ENCODE measurements at regions not wholly inside any gene's neighbourhood (a gene's known extent, or its start where the extent isn't known, plus 50 kb on each side); places are given as distances from the start of the nearest gene placed in this dataset.

DNA sequence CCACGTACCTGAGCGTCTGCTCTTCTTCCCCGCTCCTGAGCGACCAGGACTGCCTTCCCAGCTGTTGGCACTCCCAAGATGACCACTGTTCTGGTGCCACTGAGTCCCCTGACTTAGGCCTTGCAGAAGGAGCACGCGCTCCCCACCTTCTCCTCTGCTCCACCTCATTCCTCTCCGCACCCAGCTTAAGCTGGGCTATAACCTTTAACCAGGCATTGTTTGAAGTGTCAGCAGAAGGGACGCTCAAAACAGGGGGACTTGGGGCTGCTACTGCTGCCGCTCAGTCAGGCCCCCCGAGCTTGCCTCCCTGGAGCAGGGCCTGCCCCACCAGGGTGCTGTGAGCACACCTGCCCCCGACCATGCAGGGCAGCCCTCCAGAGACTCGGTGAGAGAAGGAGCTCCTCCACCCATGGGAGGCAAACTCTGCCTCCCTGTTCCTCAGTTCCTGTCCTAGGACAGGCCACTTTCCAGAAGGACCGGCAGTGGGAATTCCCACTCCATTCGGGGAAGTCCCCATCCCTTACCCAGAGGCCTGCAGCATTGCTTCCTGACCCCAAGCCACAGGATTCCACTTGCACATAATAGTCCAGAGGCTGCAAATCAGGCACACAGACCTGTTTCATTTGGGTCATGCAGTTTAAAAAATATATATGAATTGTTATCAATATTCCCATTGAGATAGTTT is 99.7 kb upstream of the ENPP6 start:
- TF ChIP-seq CREB1 (IDR thresholded peaks at IDR 0.05), result no peak
- no peak for TF ChIP-seq CEBPB (IDR thresholded peaks at IDR 0.05; ENCODE audit: low read depth, low read length)
- TF ChIP-seq SIN3A (conservative IDR thresholded peaks at IDR 0.05 in 1 of 2, IDR thresholded peaks at IDR 0.05 in 1 of 2; ENCODE audit: low read depth in 1 of 2, low read length in 2 of 2), result no peak
- TF ChIP-seq POLR2AphosphoS5 (IDR thresholded peaks at IDR 0.05; ENCODE audit: low read depth, low read length), result no peak
- TF ChIP-seq SP1 (IDR thresholded peaks at IDR 0.05; ENCODE audit: low read depth, low read length), result no peak
- TF ChIP-seq BRCA1 (IDR thresholded peaks at IDR 0.05; ENCODE audit: low read depth, low read length), result no peak
- TF ChIP-seq BACH1 (IDR thresholded peaks at IDR 0.05; ENCODE audit: low read length), result no peak
- TF ChIP-seq, protein P1, sequence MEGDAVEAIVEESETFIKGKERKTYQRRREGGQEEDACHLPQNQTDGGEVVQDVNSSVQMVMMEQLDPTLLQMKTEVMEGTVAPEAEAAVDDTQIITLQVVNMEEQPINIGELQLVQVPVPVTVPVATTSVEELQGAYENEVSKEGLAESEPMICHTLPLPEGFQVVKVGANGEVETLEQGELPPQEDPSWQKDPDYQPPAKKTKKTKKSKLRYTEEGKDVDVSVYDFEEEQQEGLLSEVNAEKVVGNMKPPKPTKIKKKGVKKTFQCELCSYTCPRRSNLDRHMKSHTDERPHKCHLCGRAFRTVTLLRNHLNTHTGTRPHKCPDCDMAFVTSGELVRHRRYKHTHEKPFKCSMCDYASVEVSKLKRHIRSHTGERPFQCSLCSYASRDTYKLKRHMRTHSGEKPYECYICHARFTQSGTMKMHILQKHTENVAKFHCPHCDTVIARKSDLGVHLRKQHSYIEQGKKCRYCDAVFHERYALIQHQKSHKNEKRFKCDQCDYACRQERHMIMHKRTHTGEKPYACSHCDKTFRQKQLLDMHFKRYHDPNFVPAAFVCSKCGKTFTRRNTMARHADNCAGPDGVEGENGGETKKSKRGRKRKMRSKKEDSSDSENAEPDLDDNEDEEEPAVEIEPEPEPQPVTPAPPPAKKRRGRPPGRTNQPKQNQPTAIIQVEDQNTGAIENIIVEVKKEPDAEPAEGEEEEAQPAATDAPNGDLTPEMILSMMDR (IDR thresholded peaks at IDR 0.05; ENCODE audit: control extremely low read depth in 1 of 3, insufficient read depth in 1 of 3, low read depth in 1 of 3, low read length in 3 of 3), result no peak
